Inferior parietal cortex (tissue), 1 donor: ENCODE measurements at regions not wholly inside any gene's neighbourhood (a gene's known extent, or its start where the extent isn't known, plus 50 kb on each side); places are given as distances from the start of the nearest gene placed in this dataset.
"Not testable (repeated sequence)": the region's sequence is repeated elsewhere in the genome, so short reads cannot be mapped to it uniquely, and the experiment has no call there.

Experiments
- DNase-seq: peaks from one replicate; pipeline ENCODE4 v3.0.0-alpha.2; 2016; ENCODE audit errors: extremely low spot score

GRCh38 chr2:176922545-176922944 lies 290.0 kb upstream of the HNRNPA3 start:
- not testable (repeated sequence) for DNase-seq

GRCh38 chr2:176923205-176923604 lies 289.4 kb upstream of the HNRNPA3 start:
- DNase-seq: no peak

- DNase-seq: no peak
Observed at GRCh38 chr2:176924909-176925534, 287.6 kb upstream of the HNRNPA3 start.

GRCh38 chr2:176926453-176926852 lies 286.1 kb upstream of the HNRNPA3 start:
- DNase-seq: no peak

- DNase-seq: not testable (repeated sequence)
Observed at GRCh38 chr2:176929387-176929786, 283.2 kb upstream of the HNRNPA3 start.

- DNase-seq: no peak
Observed at GRCh38 chr2:176931588-176932563, 280.7 kb upstream of the HNRNPA3 start.

- no peak for DNase-seq
Observed at GRCh38 chr2:176934131-176934530, 278.5 kb upstream of the HNRNPA3 start.

GRCh38 chr2:176934869-176935415 lies 277.7 kb upstream of the HNRNPA3 start:
- DNase-seq: no peak

GRCh38 chr2:176935543-176936102 lies 277.0 kb upstream of the HNRNPA3 start:
- DNase-seq: no peak

GRCh38 chr2:176936410-176936809 lies 276.2 kb upstream of the HNRNPA3 start:
- DNase-seq: no peak

- DNase-seq: no peak
Observed at GRCh38 chr2:176944998-176945397, 267.6 kb upstream of the HNRNPA3 start.

GRCh38 chr2:176947754-176948153 lies 264.8 kb upstream of the HNRNPA3 start:
- DNase-seq: no peak

GRCh38 chr2:176951218-176951617 lies 261.4 kb upstream of the HNRNPA3 start:
- not testable (repeated sequence) for DNase-seq

GRCh38 chr2:176956791-176957190 lies 255.8 kb upstream of the HNRNPA3 start:
- DNase-seq: no peak

GRCh38 chr2:176959614-176960013 lies 253.0 kb upstream of the HNRNPA3 start:
- DNase-seq: no peak

GRCh38 chr2:176960061-176960460 lies 252.5 kb upstream of the HNRNPA3 start:
- DNase-seq: no peak

GRCh38 chr2:176960736-176961520 lies 251.7 kb upstream of the HNRNPA3 start:
- no peak for DNase-seq

GRCh38 chr2:176961775-176962619 lies 250.6 kb upstream of the HNRNPA3 start:
- no peak for DNase-seq

- DNase-seq: no peak
Observed at GRCh38 chr2:176963568-176964287, 248.9 kb upstream of the HNRNPA3 start.

- no peak for DNase-seq
Observed at GRCh38 chr2:176967911-176968450, 244.6 kb upstream of the HNRNPA3 start.
